Endothelial cell of umbilical vein (primary cell): ENCODE measurements at regions not wholly inside any gene's neighbourhood (a gene's known extent, or its start where the extent isn't known, plus 50 kb on each side); places are given as distances from the start of the nearest gene placed in this dataset.

Experiments used
- BruUV-seq: library from RNA; stranded (reverse); fragments of 400-500 nt; replicated peaks from 2 replicates; lab custom pipeline; 2021; lab: Mats Ljungman, UMichigan
- CTCF ChIA-PET: fragments of 300-600, 350-600 bp; sonication (Branson Sonifier 250); formaldehyde crosslinking; loops from one replicate; lab custom pipeline; 2021; ENCODE audit warnings: antibody characterized with exemption, inconsistent platforms; lab: Charles Lee
- POLR2A ChIA-PET: fragments of 300-600, 350-600 bp; sonication (Branson Sonifier 250); formaldehyde crosslinking; loops from one replicate; lab custom pipeline; 2021; ENCODE audit warnings: antibody characterized with exemption, inconsistent platforms; lab: Charles Lee
- DNase-seq: peaks from one replicate; pipeline ENCODE4 v3.0.0-alpha.2; 2011; ENCODE audit warnings: low read depth, low spot score
- FAIRE-seq: peaks from 2 replicates; lab custom pipeline; 2011; peaks lifted over from hg19 to GRCh38; lab: Jason Lieb, UNC
- H2AFZ ChIP-seq: 2 replicates; pipeline ENCODE4 v1.6.0; 2012; ENCODE audit warnings: low read depth, low read length, control low read depth, inconsistent platforms
- H3K27ac ChIP-seq: 2 replicates; pipeline ENCODE4 v1.5.1; 2011; ENCODE audit warnings: low read depth, mild to moderate bottlenecking, control low read depth, low read length, moderate library complexity; ENCODE audit not compliant: insufficient read depth
- H3K27me3 ChIP-seq, 2 experiments: 2 replicates each; pipeline versions ENCODE4 v1.6.0 to v1.6.1; 2011; ENCODE audit warnings: low read length in 2 of 2, mixed read lengths in 1 of 2; ENCODE audit not compliant: control insufficient read depth in 2 of 2, insufficient read depth in 2 of 2
- H3K36me3 ChIP-seq, 2 experiments: 2 replicates in 1 of 2; 3 replicates in 1 of 2; pipeline ENCODE4 v1.5.1; 2011; ENCODE audit warnings: low read length in 2 of 2, mild to moderate bottlenecking in 1 of 2, moderate library complexity in 1 of 2; ENCODE audit not compliant: control insufficient read depth in 2 of 2, insufficient read depth in 2 of 2; ENCODE audit errors: extremely low read depth in 1 of 2
- H3K4me1 ChIP-seq: 3 replicates; pipeline ENCODE4 v1.5.1; 2011; ENCODE audit warnings: mild to moderate bottlenecking, low read length; ENCODE audit not compliant: control insufficient read depth, insufficient read depth; ENCODE audit errors: extremely low read depth
- H3K4me2 ChIP-seq: 2 replicates; pipeline ENCODE4 v1.6.1; 2011; ENCODE audit warnings: low read length, control low read depth, mixed read lengths; ENCODE audit not compliant: insufficient read depth
- H3K4me3 ChIP-seq, 3 experiments: fragments of 200-600 bp in 1 of 3; sonication (generic), shearing (Covaris generic) in 1 of 3; replicated peaks in 1 of 3; 2 replicates each; pipeline ENCODE4 v1.5.1; 2011 to 2016; ENCODE audit warnings: control low read depth in 3 of 3, low read length in 3 of 3, mild to moderate bottlenecking in 2 of 3, inconsistent platforms in 1 of 3, low read depth in 1 of 3, moderate library complexity in 1 of 3; ENCODE audit not compliant: insufficient read depth in 1 of 3
- H3K79me2 ChIP-seq: 2 replicates; pipeline ENCODE4 v1.6.0; 2012; ENCODE audit warnings: low read length, inconsistent platforms; ENCODE audit not compliant: control insufficient read depth, insufficient read depth
- H3K9ac ChIP-seq: replicated peaks from 2 replicates; pipeline ENCODE3; 2011; ENCODE audit warnings: low read length, control low read depth; ENCODE audit not compliant: insufficient read depth; ENCODE audit errors: extremely low read depth
- H3K9me1 ChIP-seq: replicated peaks from 3 replicates; pipeline ENCODE4 v1.6.0; 2011; ENCODE audit warnings: mild to moderate bottlenecking, low read length; ENCODE audit not compliant: control insufficient read depth, insufficient read depth; ENCODE audit errors: extremely low read depth
- H3K9me3 ChIP-seq: replicated peaks from 2 replicates; pipeline ENCODE4 v1.5.1; 2012; ENCODE audit warnings: low read length, inconsistent platforms; ENCODE audit not compliant: control insufficient read depth, insufficient read depth
- H4K20me1 ChIP-seq: replicated peaks from 2 replicates; pipeline ENCODE3; 2011; ENCODE audit warnings: mild to moderate bottlenecking, low read length; ENCODE audit not compliant: control insufficient read depth, insufficient read depth; ENCODE audit errors: extremely low read depth
- EZH2 ChIP-seq: IDR thresholded peaks from 2 replicates; pipeline ENCODE4 v1.6.1; 2012; ENCODE audit warnings: borderline replicate concordance, low read depth, mild to moderate bottlenecking, moderate library complexity, low read length, inconsistent platforms; ENCODE audit not compliant: severe bottlenecking
- FOS ChIP-seq: IDR thresholded peaks from 2 replicates; pipeline ENCODE4 v1.6.1; 2011; ENCODE audit warnings: mild to moderate bottlenecking, low read length, moderate library complexity, borderline replicate concordance; ENCODE audit not compliant: insufficient read depth
- GATA2 ChIP-seq: IDR thresholded peaks from 2 replicates; pipeline ENCODE4 v1.7.0; 2011; ENCODE audit warnings: low read depth, mild to moderate bottlenecking, moderate library complexity, mixed read lengths, low read length; ENCODE audit not compliant: insufficient read length, insufficient read depth
- JUN ChIP-seq: IDR thresholded peaks from 2 replicates; pipeline ENCODE4 v1.6.1; 2011; ENCODE audit warnings: borderline replicate concordance, low read depth; ENCODE audit not compliant: insufficient read length, insufficient read depth
- MYC ChIP-seq: IDR thresholded peaks from one replicate; pipeline ENCODE4 v1.6.1; 2011; ENCODE audit warnings: mild to moderate bottlenecking, low read depth, low read length
- POLR2A ChIP-seq: IDR thresholded peaks from 2 replicates; pipeline ENCODE4 v1.6.1; 2012; ENCODE audit warnings: low read depth, mild to moderate bottlenecking, control low read depth, low read length
- POLR2AphosphoS5 ChIP-seq: IDR thresholded peaks from 2 replicates; pipeline ENCODE4 v1.6.1; 2012; ENCODE audit warnings: low read depth, mild to moderate bottlenecking, control low read depth, low read length, moderate library complexity; ENCODE audit not compliant: insufficient read depth
- dilution Hi-C: fragments of 300-500 bp; cut with MboI; formaldehyde crosslinking; loops from one replicate; pipeline ENCODE4 v1.15.0; 2019; ENCODE audit warnings: low sequenced_read_pairs; ENCODE audit not compliant: extremely low pct_ligation_motif_present
- intact Hi-C: fragments of 100-400 bp; cut with micrococcal nuclease; formaldehyde crosslinking; loops from one replicate; pipeline ENCODE4 v1.10.0; 2022
- TF ChIP-seq, protein P1 (sequence below): IDR thresholded peaks from 2 replicates; pipeline ENCODE4 v1.6.1; 2011; ENCODE audit not compliant: insufficient read depth, insufficient read length
- TF ChIP-seq, protein P2 (sequence below), 2 donors: IDR thresholded peaks; 1 replicate in 1 of 2; 2 replicates in 1 of 2; pipeline ENCODE4 v1.5.1; 2011; ENCODE audit warnings: low read length in 2 of 2, mild to moderate bottlenecking in 2 of 2, moderate library complexity in 2 of 2, control low read depth in 1 of 2, inconsistent platforms in 1 of 2, low read depth in 1 of 2; ENCODE audit not compliant: insufficient read depth in 1 of 2; ENCODE audit errors: extremely low read depth in 1 of 2

DNA sequence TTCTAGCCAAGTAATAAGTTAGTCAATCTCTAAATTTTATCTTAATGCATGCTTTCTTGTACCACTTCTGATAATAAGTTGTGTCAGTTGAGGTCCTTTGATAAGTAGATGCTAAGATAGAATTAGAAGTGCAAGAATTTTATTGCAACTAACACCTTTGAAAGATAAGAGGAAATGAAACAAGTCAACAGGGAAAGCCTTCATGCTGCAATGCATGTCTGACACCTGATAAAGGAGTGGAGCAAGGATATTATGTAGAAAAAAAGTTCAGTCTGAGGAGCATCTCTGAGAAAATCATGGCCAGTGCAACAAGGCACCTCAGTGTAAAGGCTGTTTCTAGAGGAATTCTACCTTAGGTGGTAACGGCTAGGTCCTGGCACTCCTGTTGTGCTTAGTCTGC, 210.7 kb upstream of the PPP1R2C start:
- FAIRE-seq: no peak
- dilution Hi-C loops (no loop called here), intact Hi-C loops (no loop called here)
- Histone ChIP-seq H3K79me2 (no peaks in the 10 kb centered on the region), H3K36me3 (no peaks in the 10 kb centered on the region), H3K9ac (no peak overlapping the region), H3K27me3 (no peaks in the 10 kb centered on the region), H3K9me3 (no peaks in the 10 kb centered on the region), H3K27ac (no peak overlapping the region), H3K4me1 (peaks cover 27% of the 10 kb centered on the region), H3K4me3 (no peak overlapping the region), H3K9me1 (no peaks in the 10 kb centered on the region), H3K4me2 (no peak overlapping the region), H4K20me1 (no peaks in the 10 kb centered on the region), H2AFZ (no peak overlapping the region)
- TF ChIP-seq POLR2A: no peak
- no peak for TF ChIP-seq JUN
- TF ChIP-seq GATA2: no peak
- TF ChIP-seq, protein P1, sequence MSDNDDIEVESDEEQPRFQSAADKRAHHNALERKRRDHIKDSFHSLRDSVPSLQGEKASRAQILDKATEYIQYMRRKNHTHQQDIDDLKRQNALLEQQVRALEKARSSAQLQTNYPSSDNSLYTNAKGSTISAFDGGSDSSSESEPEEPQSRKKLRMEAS: no peak
- TF ChIP-seq EZH2: no peak
- TF ChIP-seq MYC: no peak
- no peak for TF ChIP-seq POLR2AphosphoS5
- TF ChIP-seq FOS: no peak
- TF ChIP-seq, protein P2, sequence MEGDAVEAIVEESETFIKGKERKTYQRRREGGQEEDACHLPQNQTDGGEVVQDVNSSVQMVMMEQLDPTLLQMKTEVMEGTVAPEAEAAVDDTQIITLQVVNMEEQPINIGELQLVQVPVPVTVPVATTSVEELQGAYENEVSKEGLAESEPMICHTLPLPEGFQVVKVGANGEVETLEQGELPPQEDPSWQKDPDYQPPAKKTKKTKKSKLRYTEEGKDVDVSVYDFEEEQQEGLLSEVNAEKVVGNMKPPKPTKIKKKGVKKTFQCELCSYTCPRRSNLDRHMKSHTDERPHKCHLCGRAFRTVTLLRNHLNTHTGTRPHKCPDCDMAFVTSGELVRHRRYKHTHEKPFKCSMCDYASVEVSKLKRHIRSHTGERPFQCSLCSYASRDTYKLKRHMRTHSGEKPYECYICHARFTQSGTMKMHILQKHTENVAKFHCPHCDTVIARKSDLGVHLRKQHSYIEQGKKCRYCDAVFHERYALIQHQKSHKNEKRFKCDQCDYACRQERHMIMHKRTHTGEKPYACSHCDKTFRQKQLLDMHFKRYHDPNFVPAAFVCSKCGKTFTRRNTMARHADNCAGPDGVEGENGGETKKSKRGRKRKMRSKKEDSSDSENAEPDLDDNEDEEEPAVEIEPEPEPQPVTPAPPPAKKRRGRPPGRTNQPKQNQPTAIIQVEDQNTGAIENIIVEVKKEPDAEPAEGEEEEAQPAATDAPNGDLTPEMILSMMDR (IDR thresholded peaks at IDR 0.05; ENCODE audit: extremely low read depth in 1 of 2, insufficient read depth in 1 of 2, low read depth in 1 of 2, low read length in 2 of 2): no peak
- BruUV-seq: no TSS peak
- DNase-seq: no peak
- ChIA-PET POLR2A (no interaction called here), CTCF (no interaction called here)
